Hippocampal formation (tissue), 2 donors: ENCODE measurements at regions not wholly inside any gene's neighbourhood (a gene's known extent, or its start where the extent isn't known, plus 50 kb on each side); places are given as distances from the start of the nearest gene placed in this dataset.
"Not testable (repeated sequence)": the region's sequence is repeated elsewhere in the genome, so short reads cannot be mapped to it uniquely, and the experiment has no call there.

Source experiments
- DNase-seq, 2 donors: peaks; one replicate each; lab custom pipeline; 2025; lab: John Stamatoyannopoulos, UW

- DNase-seq = no peak
Observed at GRCh38 chr12:71299541-71300376, 139.8 kb upstream of the LGR5 start.

DNA sequence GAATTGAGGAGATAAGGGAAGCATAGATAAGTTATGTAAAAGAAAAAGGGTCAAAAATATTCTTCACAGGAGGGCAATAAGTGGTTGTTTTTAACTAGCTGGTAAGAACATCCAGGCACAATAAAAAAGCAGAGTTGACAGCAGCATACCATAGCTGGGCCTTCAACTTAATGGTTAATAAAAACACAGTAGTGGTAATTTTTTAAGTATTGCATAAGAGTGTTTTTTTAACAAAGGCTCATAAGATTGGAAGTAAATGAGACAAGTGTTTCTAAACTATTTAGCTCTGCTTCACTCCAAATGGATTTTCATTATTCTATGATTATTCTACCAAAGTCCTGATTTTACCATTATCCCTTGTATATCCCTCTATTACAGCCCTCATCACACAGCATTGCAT is 140.1 kb upstream of the TSPAN8 start:
- DNase-seq = no peak

GRCh38 chr12:71295953-71296352 is 138.2 kb upstream of the TSPAN8 start:
- no peak for DNase-seq

GRCh38 chr12:71291746-71292145 is 133.9 kb upstream of the TSPAN8 start:
- no peak for DNase-seq

DNA sequence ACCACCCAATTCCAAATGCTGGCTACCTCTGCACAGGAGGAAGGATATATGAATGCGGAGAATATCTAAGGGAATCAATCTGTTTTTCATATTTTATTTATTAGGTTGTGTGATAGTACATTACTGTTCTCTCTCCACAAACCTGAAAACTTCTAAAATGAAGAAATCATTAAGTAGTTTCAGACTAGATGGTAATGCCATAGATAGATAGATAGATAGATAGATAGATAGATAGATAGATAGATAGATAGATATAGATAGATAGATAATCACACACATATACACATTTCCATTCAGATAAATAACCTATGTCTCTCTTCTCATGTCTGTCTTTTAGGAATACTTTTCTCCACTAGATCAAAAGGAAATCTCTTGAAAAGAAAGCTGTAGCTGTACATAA is 126.1 kb upstream of the TSPAN8 start:
- DNase-seq = no peak

DNA sequence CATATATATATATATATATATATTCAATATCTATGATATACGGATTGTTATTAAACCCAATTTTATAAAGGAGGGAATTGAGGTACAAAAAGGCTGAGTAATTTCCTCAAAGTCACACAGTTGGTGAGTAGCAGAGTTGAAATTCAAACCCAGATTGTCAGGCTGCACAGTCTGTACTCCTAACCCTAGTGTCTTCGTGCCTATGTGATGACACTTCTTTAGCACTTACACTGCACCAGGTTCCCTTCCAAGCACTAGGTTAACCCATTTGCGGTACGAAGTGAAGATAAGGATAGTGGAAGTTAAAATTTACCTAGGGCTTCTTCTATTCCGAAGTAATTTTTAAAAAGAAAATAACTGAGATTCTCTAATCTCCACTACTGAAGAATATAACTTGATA is 125.1 kb upstream of the TSPAN8 start:
- DNase-seq = no peak

GRCh38 chr12:71282020-71282419 is 124.2 kb upstream of the TSPAN8 start:
- no peak for DNase-seq

GRCh38 chr12:71281425-71281824 is 123.6 kb upstream of the TSPAN8 start:
- no peak for DNase-seq

DNA sequence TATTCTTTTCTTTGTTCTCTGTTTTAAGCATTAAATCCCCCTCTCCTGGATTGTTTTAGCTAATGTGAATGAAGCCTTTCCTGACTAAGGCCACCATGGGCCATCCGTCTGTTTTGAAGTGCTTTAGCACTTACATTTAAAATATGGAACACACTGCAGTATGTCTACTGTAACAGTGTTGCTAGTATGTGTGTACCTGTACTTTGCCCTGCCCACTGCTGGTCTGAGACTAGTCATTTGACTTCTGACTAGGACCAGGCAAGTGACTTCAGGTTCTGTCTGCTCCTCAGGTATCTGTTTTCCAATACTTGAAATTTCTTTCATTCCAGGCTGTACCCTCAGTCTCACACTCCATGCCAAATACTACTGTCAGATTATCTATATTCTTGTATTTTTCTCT is 120.1 kb upstream of the TSPAN8 start:
- DNase-seq = no peak

DNA sequence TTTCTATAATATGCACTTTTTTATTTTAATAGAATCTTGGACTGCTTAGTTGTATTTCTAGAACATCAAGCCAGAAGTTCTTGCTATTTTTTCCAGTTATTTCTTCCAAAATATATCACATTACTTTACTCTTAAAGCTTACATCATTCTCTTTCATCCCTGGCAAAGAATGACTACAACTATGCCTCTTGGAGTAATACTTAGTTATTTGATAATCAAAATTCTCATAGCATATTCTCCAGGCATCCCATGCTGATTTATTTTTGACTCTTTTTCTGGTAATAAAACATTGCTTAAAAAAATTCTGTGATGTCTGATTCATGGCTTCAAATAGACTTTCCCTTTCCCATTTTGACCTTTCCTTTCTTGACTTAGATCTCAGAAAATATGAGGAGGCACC is 118.7 kb upstream of the TSPAN8 start:
- DNase-seq = no peak

DNA sequence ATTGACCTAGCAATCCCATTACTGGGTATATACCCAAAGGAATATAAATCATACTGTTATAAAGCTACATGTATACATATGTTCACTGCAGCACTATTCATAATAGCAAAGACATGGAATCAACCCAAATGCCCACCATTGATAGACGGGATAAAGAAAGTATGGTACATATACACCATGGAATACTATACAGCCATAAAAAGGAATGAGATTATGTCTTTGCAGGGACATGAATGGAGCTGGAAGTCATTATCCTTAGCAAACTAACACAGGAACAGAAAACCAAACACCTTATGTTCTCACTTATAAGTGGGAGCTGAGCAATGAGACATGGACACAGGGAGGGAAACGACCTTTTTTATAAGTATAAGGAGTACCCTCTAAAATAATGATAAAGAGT is 113.0 kb upstream of the TSPAN8 start:
- DNase-seq = not testable (repeated sequence)

DNA sequence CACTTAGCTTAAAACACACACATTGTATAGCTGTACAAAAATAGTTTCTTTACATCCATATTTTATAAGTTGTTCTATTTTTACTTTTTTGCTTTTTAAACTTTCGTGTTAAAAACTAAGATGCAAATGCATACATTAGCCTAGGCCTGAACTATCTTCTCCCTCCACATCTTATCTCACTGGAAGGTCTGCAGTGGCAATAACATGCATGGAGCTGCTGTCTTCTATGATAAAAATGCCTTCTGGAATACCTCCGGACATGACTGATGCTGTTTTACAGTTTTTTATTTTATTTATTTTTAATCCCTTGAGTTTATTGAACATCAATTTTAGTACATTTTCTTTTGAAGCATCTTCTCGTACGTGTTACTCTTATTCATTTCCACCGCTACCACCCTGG is 112.3 kb upstream of the TSPAN8 start:
- DNase-seq = no peak

DNA sequence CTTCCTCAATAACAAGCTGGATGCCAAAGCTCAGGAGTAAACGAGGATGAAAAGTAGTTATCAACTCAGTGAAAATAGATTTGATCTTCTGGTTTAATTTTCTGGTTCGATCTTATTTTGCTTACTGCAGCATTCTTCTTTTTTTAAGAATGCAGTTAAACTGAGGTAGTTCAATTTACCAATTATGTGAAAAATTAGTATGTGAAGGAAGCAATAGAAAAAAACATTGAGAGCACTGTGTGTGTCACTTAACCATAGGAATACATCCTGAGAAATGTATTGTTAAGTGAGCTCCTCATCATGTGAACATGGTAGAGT is 111.4 kb upstream of the TSPAN8 start:
- no peak for DNase-seq

GRCh38 chr12:71268598-71269280 is 110.9 kb upstream of the TSPAN8 start:
- no peak for DNase-seq

DNA sequence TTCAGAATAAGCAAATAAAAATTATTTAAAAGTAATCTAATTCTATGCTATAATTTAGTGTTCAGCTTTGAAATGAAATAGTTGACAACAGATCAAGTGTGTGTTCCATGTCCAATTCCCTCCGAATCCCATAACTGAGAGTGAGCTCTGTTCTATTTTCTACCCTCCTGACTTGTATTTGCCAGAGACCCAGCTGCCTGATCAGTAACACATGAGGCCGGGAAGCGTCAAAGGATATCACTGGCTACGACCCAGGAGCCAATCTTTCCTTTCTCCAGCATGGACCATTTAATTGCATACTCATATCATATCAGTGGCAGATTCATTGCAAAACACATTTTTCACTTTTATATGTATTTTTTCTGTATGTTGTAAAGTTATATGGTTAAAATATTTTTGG is 108.8 kb upstream of the TSPAN8 start:
- DNase-seq = no peak

DNA sequence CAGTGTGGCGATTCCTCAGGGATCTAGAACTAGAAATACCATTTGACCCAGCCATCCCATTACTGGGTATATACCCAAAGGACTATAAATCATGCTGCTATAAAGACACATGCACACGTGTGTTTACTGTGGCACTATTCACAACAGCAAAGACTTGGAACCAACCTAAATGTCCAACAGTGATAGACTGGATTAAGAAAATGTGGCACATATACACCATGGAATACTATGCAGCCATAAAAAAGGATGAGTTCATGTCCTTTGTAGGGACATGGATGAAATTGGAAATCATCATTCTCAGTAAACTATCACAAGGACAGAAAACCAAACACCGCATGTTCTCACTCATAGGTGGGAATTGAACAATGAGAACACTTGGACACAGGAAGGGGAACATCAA is 107.9 kb upstream of the TSPAN8 start:
- not testable (repeated sequence) for DNase-seq

GRCh38 chr12:71262466-71262865 is 104.7 kb upstream of the TSPAN8 start:
- no peak for DNase-seq

DNA sequence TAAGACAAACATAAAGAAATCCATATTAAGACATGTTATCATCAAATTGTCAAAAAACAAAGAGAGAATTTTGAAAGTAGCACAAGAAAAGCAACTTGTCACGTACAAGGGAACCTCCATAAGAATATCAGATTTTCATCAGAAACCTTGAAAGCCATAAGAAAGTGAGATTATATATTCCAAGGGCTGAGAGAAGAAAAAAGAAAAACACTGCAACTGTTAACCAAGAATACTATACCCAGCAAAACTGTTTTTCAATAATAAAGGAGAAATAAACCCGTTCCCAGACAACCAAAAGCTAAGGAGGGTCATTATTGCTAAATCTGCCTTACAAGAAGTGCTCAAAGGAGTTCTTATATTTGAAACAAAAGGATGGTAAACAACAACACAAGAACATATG is 94.7 kb upstream of the TSPAN8 start:
- DNase-seq = no peak

DNA sequence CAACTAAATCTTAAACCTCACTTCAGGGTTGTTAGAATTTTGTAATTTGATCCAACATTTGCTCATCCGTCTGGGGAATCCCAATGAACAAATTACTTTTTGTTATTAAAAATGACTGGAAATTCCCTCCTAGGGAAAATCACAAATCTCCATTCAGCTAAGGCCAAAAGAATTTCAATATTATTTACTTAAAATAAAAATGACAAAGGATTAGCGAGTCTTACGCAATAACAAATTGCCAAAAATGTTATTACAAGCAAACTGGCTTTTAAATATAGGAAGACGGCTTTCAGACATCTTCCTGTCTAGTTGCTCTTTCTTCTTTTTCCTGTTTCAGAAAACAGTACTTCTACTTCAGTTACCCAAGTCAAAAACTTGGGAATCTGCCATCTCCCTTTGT is 92.4 kb upstream of the TSPAN8 start:
- no peak for DNase-seq

GRCh38 chr12:71243370-71243769 is 85.6 kb upstream of the TSPAN8 start:
- DNase-seq = no peak

- no peak for DNase-seq
Observed at GRCh38 chr12:71242511-71242910, 84.7 kb upstream of the TSPAN8 start.

GRCh38 chr12:71240946-71241345 is 83.1 kb upstream of the TSPAN8 start:
- DNase-seq = no peak

DNA sequence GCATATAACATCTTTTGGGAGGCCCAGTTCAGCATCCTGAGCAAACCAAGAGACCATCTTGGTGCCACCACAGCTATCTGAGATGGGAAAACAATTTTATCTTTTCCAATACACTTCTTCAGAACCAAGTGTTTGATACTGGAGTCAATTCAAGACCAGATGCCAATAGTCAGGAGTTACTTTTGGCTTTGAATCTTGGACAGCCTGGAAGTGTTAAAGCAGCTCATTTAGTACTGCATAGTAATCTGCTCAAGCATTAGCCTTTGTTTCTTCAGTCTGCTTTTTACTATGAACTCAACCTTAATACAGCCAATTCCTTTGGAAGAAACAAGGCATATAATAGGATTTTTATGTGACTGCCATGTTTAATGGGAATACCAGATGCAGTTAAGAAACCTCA is 81.9 kb upstream of the TSPAN8 start:
- no peak for DNase-seq

- no peak for DNase-seq
Observed at GRCh38 chr12:71237128-71237527, 79.3 kb upstream of the TSPAN8 start.
